ENCODE measurements at regions not wholly inside any gene's neighbourhood (a gene's known extent, or its start where the extent isn't known, plus 50 kb on each side); places are given as distances from the start of the nearest gene placed in this dataset.

DNA sequence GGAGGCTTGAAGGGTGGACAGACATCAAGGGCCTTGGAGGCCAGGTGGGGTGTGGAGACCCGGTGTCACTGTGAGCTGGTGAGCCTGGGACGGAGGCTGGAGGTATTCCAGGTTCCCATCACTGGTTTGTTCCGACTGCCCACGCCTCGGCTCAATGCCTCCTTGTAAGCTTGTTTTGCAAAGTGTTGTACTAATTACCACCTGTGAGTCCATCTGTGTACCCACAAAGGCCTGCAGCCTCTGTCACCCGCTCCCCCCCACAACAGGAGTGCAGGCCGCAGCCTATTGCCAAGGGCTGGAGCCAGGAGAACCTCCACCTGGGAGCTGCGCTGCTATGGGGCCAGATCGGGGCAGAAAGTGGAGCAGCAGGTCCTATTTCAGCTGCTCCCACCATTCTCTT, 521.8 kb upstream of the DPP6 start:
- no peak for ATAC-seq
- Histone ChIP-seq H3K36me3 (ENCODE audit: control insufficient read depth, insufficient read depth, low read length) (no peaks in the 10 kb centered on the region), H3K4me1 (ENCODE audit: control insufficient read depth, insufficient read depth, low read length) (no peaks in the 10 kb centered on the region), H3K9me3 (ENCODE audit: control insufficient read depth, insufficient read depth, low read depth, low read length) (no peaks in the 10 kb centered on the region), H3K27ac (ENCODE audit: low read length) (no peak overlapping the region), H3K4me3 (ENCODE audit: low read depth in 2 of 2, low read length in 2 of 2) (no peak overlapping the region), H3K27me3 (ENCODE audit: control insufficient read depth, insufficient read depth, low read length) (no peaks in the 10 kb centered on the region; the same call in 1 of the 2 replicates)
- POLR2A ChIA-PET, result no interaction called here
- BruUV-seq (replicated peaks), result no TSS peak
- intact Hi-C loops (cut with micrococcal nuclease; ENCODE audit: unreplicated experiment), result no loop called here
- no peak for DNase-seq (ENCODE audit: low read depth, low spot score)
- CTCF ChIA-PET, result no interaction called here
- in situ Hi-C loops (cut with HindIII; ENCODE audit: low pct_unique_long_range_greater_than_20kb, low sequenced_read_pairs), result no loop called here
- TF ChIP-seq SIN3A (IDR thresholded peaks at IDR 0.05; ENCODE audit: borderline replicate concordance, insufficient read depth, low read depth, low read length) (no peak), TCF7L2 (IDR thresholded peaks at IDR 0.05; ENCODE audit: low read depth, low read length) (no peak), POLR2AphosphoS5 (IDR thresholded peaks at IDR 0.05; ENCODE audit: low read depth, low read length) (no peak)
- TF ChIP-seq, protein P1, sequence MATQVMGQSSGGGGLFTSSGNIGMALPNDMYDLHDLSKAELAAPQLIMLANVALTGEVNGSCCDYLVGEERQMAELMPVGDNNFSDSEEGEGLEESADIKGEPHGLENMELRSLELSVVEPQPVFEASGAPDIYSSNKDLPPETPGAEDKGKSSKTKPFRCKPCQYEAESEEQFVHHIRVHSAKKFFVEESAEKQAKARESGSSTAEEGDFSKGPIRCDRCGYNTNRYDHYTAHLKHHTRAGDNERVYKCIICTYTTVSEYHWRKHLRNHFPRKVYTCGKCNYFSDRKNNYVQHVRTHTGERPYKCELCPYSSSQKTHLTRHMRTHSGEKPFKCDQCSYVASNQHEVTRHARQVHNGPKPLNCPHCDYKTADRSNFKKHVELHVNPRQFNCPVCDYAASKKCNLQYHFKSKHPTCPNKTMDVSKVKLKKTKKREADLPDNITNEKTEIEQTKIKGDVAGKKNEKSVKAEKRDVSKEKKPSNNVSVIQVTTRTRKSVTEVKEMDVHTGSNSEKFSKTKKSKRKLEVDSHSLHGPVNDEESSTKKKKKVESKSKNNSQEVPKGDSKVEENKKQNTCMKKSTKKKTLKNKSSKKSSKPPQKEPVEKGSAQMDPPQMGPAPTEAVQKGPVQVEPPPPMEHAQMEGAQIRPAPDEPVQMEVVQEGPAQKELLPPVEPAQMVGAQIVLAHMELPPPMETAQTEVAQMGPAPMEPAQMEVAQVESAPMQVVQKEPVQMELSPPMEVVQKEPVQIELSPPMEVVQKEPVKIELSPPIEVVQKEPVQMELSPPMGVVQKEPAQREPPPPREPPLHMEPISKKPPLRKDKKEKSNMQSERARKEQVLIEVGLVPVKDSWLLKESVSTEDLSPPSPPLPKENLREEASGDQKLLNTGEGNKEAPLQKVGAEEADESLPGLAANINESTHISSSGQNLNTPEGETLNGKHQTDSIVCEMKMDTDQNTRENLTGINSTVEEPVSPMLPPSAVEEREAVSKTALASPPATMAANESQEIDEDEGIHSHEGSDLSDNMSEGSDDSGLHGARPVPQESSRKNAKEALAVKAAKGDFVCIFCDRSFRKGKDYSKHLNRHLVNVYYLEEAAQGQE (IDR thresholded peaks at IDR 0.05; ENCODE audit: insufficient read depth in 1 of 2, low read depth in 2 of 2, low read length in 1 of 2), result no peak
- TF ChIP-seq, protein P2, sequence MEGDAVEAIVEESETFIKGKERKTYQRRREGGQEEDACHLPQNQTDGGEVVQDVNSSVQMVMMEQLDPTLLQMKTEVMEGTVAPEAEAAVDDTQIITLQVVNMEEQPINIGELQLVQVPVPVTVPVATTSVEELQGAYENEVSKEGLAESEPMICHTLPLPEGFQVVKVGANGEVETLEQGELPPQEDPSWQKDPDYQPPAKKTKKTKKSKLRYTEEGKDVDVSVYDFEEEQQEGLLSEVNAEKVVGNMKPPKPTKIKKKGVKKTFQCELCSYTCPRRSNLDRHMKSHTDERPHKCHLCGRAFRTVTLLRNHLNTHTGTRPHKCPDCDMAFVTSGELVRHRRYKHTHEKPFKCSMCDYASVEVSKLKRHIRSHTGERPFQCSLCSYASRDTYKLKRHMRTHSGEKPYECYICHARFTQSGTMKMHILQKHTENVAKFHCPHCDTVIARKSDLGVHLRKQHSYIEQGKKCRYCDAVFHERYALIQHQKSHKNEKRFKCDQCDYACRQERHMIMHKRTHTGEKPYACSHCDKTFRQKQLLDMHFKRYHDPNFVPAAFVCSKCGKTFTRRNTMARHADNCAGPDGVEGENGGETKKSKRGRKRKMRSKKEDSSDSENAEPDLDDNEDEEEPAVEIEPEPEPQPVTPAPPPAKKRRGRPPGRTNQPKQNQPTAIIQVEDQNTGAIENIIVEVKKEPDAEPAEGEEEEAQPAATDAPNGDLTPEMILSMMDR (IDR thresholded peaks at IDR 0.05), result no peak

DNA sequence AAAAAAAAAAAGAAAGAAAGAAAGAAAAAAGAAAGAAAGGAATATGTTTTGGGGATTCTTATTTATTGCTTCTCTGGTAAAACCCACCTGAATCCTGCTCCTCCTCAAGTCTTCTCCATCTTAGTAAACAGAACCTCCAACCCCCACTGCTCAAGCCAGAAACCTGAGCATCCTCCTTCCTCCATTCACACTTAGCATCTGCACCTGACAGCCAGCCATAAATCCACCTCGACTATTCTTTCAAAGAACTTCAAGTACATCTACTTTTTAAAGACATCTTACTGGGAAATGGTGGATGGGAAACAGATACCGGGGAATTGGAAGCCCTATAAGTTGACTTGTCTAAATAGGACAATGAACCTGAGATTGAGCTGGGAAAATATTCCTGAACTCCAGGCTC, 519.9 kb upstream of the DPP6 start:
- no peaks in the 10 kb centered on the region for H3K4me1 ChIP-seq (ENCODE audit: control insufficient read depth, insufficient read depth, low read length)
- ATAC-seq, result no peak
- no peak overlapping the region for H3K27ac ChIP-seq (ENCODE audit: low read length)
- intact Hi-C loops (cut with micrococcal nuclease; ENCODE audit: unreplicated experiment), result no loop called here
- TF ChIP-seq TCF7L2 (IDR thresholded peaks at IDR 0.05; ENCODE audit: low read depth, low read length) (no peak), POLR2AphosphoS5 (IDR thresholded peaks at IDR 0.05; ENCODE audit: low read depth, low read length) (no peak), SIN3A (IDR thresholded peaks at IDR 0.05; ENCODE audit: borderline replicate concordance, insufficient read depth, low read depth, low read length) (no peak)
- TF ChIP-seq, protein P2 (IDR thresholded peaks at IDR 0.05), result no peak
- TF ChIP-seq, protein P1 (IDR thresholded peaks at IDR 0.05; ENCODE audit: insufficient read depth in 1 of 2, low read depth in 2 of 2, low read length in 1 of 2), result no peak
- DNase-seq (ENCODE audit: low read depth, low spot score), result no peak
- POLR2A ChIA-PET, result no interaction called here
- H3K9me3 ChIP-seq (ENCODE audit: control insufficient read depth, insufficient read depth, low read depth, low read length), result no peaks in the 10 kb centered on the region
- CTCF ChIA-PET, result no interaction called here
- H3K36me3 ChIP-seq (ENCODE audit: control insufficient read depth, insufficient read depth, low read length), result no peaks in the 10 kb centered on the region
- BruUV-seq (replicated peaks), result no TSS peak
- H3K27me3 ChIP-seq (ENCODE audit: control insufficient read depth, insufficient read depth, low read length), result no peaks in the 10 kb centered on the region
- no peak overlapping the region for H3K4me3 ChIP-seq (ENCODE audit: low read depth in 2 of 2, low read length in 2 of 2)
- in situ Hi-C loops (cut with HindIII; ENCODE audit: low pct_unique_long_range_greater_than_20kb, low sequenced_read_pairs), result no loop called here
